NOMO-1 treated with dmso at 0.1 percent for 144 hours (cell line): ENCODE measurements at regions not wholly inside any gene's neighbourhood (a gene's known extent, or its start where the extent isn't known, plus 50 kb on each side); places are given as distances from the start of the nearest gene placed in this dataset.

Source experiments
- DNase-seq: peaks from one replicate; lab custom pipeline; 2025; ENCODE audit not compliant: unreplicated experiment; lab: John Stamatoyannopoulos, UW

- no peak for DNase-seq
Observed at GRCh38 chr14:98237939-98238338, 1034.1 kb downstream of the BCL11B start.

DNA sequence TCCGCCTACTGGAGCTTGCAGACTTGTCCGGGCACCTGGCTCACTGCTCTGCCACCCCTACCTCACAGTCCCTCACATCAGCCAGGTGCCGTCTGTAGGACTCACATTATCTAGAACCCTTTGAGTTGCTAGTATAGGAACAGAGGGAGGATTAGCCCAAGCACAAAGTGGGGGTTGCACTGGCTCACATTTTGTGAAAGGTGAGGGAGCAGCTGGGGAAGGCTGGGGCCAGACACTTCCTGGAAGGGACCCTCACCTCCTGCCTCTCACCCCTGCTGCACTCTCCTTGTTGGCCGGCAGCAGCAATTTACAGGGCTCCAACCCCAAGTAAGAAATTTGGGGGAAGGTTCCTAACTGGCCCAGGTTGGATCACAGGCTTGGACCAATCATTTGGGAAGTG is 1031.6 kb downstream of the BCL11B start:
- no peak for DNase-seq

DNA sequence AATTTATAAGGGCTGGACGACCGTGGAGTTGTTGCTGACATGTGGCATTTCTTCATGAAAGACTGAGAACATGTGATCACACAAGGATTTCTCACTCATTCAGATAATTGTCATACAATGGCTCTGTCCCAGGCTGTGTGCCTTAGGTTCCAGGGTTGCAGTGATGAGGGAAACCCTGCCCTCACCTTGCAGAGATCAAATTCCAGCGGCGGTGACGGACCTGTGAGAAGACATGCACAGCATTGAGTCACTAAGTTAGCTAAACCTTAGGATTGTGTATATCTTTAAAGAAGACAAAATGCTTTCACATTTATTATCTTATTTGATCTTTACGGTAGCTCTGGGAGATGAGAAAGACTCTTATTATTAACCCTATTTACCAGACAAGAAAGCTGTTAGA is 1029.1 kb downstream of the BCL11B start:
- no peak for DNase-seq

DNA sequence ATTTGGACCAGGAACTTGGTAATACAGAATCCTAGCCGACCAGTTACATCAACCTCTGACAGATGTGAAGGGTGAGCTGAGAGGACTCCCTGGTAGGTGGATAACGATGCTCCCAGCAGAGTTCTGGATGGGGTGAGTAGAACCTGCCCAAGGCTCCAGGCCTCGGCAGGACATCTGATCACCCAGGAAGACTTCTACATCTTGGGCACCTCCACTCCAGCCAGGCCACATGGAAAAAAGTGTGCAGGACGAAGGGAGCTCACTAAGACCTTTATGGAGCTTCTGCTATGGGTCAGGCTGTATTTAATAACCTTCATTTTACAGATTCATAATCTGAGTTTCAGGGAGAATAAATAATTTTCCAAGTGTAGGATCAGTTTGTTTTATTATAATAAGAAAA is 1028.7 kb downstream of the BCL11B start:
- no peak for DNase-seq

DNA sequence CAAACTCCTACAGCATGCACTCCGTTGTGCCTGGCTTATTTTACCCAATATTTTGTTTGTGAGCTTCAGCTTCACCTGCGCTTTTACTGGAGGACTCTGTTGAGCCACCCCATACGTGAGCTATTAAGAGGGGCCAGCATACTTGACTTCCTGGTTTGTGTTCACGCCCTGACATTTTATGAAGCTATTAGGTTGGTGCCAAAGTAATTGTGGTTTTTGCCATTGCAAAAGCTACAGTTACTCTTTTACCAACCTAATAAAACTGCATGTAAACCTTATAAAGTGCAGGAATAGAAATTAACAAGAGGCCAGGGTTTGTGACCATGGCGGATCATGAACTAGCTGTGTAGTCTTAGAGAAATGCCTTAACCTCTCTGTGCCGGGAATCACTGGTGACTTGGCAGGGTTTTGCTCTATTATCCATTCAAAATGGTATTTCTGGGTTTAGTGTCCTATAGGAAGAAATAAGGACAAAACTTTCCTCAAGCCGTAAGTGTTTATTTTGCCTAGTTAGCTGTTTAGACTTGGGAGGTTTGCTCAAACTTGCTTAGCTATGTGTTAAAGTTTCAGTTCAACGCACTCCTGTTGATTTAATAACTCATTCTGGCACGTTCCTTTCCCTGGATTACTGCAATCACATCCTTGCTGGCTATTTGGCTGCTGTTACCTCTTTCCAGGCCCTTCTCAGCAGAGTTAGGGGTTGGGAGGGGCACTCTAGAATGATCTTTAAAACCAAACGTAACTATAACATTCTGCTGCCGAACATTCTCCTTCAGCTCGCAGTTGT is 1027.6 kb downstream of the BCL11B start:
- DNase-seq, result no peak

GRCh38 chr14:98244966-98245569 is 1026.9 kb downstream of the BCL11B start:
- no peak for DNase-seq

DNA sequence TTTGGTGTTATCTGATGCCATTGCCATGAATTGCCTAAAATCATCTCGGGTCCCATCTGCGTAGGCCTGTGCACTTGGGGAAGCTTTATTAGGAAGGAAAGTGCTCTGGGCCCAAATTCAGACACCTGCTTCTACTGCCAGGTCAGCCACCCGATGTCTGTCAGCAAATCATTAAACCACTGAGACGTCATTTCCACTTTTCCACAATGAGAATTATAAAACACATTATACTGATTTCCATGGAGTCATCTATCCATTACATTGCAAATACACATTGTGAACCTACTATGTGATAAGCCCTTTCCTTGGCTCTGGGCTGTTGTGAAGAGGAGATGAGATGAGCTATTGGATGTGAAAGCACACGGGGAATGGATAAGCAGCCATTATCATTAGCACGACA is 1022.9 kb downstream of the BCL11B start:
- DNase-seq, result no peak

DNA sequence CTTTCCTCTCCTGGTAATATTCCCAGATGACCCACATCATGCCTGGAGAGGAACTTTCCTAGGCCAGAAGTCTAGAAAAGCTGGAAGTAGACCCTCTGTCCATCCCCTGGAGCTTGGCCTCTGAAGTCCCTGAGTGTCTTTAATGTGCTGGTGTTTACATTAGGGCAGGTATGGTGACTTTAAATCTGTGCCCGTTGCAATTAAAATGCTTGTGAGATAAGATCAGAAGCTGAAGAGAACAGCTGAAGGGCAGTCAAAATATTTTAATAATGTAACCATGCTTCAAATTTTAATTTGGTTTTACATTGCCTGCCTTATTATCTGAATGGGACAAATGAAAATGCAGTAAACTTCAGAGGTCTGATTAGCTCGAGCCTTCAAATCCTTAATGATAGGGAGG is 1022.5 kb downstream of the BCL11B start:
- no peak for DNase-seq

GRCh38 chr14:98252820-98253219 is 1019.2 kb downstream of the BCL11B start:
- DNase-seq, result no peak

DNA sequence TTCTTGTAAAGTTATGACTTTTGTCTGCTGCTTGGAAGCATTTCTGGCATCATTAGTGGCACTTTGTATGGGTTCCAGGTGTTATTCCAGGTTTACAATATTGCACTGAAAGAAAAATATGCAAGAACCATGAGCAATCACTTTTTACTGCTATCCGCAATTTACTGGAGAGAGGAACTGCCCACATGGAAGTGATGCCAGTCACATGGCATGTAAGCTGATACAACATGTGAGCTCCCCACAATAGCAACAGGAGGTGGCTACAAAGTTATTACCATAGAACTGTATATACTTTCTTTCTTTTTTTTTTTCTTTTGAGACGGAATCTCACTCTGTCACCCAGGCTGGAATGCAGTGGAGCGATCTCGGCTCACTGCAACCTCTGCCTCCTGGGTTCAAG is 1012.1 kb downstream of the BCL11B start:
- no peak for DNase-seq

- no peak for DNase-seq
Observed at GRCh38 chr14:98262566-98262965, 1009.4 kb downstream of the BCL11B start.

DNA sequence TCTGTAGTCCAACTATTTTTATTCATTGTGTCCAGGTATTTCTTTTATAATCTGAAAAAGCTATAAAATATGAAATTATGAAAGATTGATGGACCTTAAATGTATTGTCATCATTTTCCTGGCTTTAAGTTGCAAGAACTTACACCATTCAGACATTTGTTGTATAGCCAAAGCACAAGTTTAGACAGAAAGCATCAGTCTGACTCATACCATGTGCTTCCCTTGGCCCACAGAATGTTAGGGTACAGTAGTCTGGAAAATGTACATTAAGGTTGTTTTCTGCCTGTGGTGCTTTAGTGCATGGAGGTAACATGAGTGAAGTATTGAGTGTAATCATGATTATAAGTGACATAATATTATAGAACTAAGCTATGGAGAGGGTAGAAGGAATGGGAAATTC is 1002.5 kb downstream of the BCL11B start:
- no peak for DNase-seq

DNA sequence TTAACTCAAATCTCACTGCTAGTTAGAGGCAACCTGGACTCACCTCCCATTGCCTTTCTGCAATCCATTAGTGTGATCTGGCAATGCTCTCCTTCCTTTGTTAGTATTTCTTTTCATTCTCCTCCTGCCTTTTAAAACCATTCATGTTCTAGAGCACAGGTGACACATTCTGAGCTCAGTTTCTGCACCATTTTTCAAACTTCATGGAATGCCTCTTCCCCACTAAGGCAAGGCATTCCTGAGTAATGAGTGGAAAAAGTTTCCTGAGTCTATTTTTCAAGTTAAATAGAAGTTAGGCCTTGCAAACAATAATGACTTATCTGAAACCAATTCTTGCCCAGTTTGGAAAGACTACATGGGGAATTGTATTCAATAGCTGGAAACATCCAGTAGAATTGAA is 1001.8 kb downstream of the BCL11B start:
- no peak for DNase-seq

- no peak for DNase-seq
Observed at GRCh38 chr14:98274596-98274995, 997.4 kb downstream of the BCL11B start.

GRCh38 chr14:98278800-98279199 is 993.2 kb downstream of the BCL11B start:
- DNase-seq, result no peak

GRCh38 chr14:98280436-98280835 is 991.6 kb downstream of the BCL11B start:
- DNase-seq, result no peak

GRCh38 chr14:98288825-98289224 is 983.2 kb downstream of the BCL11B start:
- DNase-seq, result no peak

GRCh38 chr14:98290596-98290995 is 981.4 kb downstream of the BCL11B start:
- DNase-seq, result no peak

DNA sequence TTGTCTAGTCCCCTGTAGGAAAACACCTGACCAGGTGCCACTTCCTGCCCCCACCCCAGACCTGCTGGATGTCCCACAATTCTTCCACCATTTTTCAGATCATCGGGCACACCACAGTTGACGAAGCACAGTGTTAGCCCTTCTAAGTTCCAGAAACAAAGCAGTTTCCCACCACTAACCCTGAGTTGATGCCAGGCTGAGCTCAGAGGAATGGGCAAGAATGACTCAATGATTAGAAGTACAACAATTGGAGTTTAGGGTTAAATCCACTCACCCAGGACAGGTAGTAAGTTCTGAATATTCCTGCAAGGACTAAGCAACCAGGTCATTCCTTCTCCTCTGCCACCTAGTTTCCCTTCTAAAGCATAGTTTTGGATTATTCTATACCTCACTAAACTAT is 979.8 kb downstream of the BCL11B start:
- no peak for DNase-seq

DNA sequence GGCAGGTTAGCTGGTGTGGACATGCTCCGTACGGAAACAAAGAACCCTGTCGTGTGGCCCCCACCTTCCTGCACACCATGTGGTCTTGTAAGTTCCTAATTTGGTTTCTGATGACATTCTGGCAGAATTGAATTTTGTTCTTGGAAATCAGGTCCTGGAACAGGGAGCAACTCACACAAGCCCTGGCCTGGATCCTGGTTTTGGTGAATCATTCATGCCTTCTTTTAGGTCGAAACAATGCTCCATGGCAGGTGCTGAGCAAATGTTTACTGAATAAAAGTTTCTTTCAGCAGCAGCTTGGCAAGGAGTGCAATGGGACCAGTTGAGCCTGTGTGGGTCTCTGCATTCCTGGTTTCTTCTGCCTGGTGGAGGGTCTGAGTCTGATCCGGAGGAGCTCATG is 978.4 kb downstream of the BCL11B start:
- DNase-seq, result no peak

DNA sequence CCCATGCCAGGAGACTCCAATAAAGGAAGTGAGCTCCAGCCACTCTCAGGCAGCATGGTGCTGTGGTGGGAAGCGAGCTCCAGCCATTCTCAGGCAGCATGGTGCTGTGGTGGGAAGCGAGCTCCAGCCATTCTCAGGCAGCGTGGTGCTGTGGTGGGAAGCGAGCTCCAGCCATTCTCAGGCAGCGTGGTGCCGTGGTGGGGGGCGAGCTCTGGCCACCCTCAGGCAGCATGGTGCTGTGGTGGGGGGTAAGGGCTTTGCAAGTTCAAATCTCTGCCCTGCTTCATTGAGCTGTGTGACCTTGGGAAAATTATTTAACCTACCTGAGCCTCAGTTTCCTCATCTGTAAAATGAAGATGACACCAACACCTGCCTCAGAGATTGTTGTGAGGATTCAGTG is 975.1 kb downstream of the BCL11B start:
- no peak for DNase-seq

DNA sequence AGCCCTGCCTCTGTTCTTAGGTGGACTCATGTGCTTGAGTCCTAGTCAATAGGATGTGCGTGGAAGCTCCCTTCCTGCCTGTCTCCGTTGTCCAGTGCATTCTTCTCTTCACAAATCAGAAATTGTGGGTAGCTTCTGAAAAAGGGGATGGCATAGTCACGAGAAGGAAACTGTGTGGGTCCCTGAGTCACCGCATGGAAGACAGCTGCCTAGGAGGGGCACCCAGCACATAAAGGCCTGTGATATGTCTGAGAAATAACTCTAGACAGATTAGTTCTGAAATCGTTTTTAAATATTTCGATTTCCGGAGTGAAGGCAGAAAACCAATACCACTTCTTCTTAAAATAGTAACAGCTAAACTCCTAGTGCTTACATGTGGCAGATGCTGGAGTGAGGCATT is 974.4 kb downstream of the BCL11B start:
- no peak for DNase-seq
